ENCODE measurements at regions not wholly inside any gene's neighbourhood (a gene's known extent, or its start where the extent isn't known, plus 50 kb on each side); places are given as distances from the start of the nearest gene placed in this dataset.

- Histone ChIP-seq H3K27me3 (ENCODE audit: insufficient read depth) (no peaks in the 10 kb centered on the region), H2AFZ (ENCODE audit: low read depth) (no peak overlapping the region), H3K36me3 (replicated peaks in 1 of 2; ENCODE audit: control insufficient read depth in 1 of 2, insufficient read depth in 2 of 2, low read length in 1 of 2) (no peaks in the 10 kb centered on the region), H3K9ac (no peak overlapping the region), H3K79me2 (ENCODE audit: insufficient read depth) (no peaks in the 10 kb centered on the region), H3F3A (replicated peaks; ENCODE audit: insufficient read depth) (no peaks in the 10 kb centered on the region), H3K9me2 (no peaks in the 10 kb centered on the region), H3K4me3 (ENCODE audit: low read depth in 2 of 2, low read length in 1 of 2) (no peak overlapping the region), H3K4me1 (ENCODE audit: control insufficient read depth in 1 of 2, insufficient read depth in 2 of 2, low read depth in 1 of 2, low read length in 1 of 2) (no peaks in the 10 kb centered on the region; a peak in 1 of 4 replicates), H4K20me1 (ENCODE audit: insufficient read depth) (no peaks in the 10 kb centered on the region), H3K4me2 (no peak overlapping the region), H3K9me3 (no peaks in the 10 kb centered on the region), H3K27ac (ENCODE audit: low read depth in 2 of 2, low read length in 1 of 2) (no peak overlapping the region)
- TF ChIP-seq RAD21 (IDR thresholded peaks at IDR 0.05; ENCODE audit: low read length): no peak
- no peak for DNase-seq
- WGBS (ENCODE audit: low lambda C conversion rate): 44% methylated on average over 4 of the region's 4 CpGs
- CTCF ChIA-PET: interaction anchor here (0.7 to 1.4 kb wide), 2 partner anchors 23 to 284 kb away, joined by 3 to 5 read pairs; no protein-coding TSS in a partner anchor
- POLR2A ChIA-PET: no interaction called here
Observed at GRCh38 chr7:123273185-123273584, 73.4 kb upstream of the SLC13A1 start.

GRCh38 chr7:123271856-123272255, 72.1 kb upstream of the SLC13A1 start:
- Histone ChIP-seq H3K9me2 (no peaks in the 10 kb centered on the region), H3K79me2 (ENCODE audit: insufficient read depth) (no peaks in the 10 kb centered on the region), H3K4me1 (ENCODE audit: control insufficient read depth in 1 of 2, insufficient read depth in 2 of 2, low read depth in 1 of 2, low read length in 1 of 2) (no peaks in the 10 kb centered on the region; a peak in 1 of 4 replicates), H3K9ac (no peak overlapping the region), H4K20me1 (ENCODE audit: insufficient read depth) (no peaks in the 10 kb centered on the region), H3F3A (replicated peaks; ENCODE audit: insufficient read depth) (no peaks in the 10 kb centered on the region), H2AFZ (ENCODE audit: low read depth) (no peak overlapping the region), H3K4me3 (ENCODE audit: low read depth in 2 of 2, low read length in 1 of 2) (no peak overlapping the region), H3K4me2 (no peak overlapping the region), H3K36me3 (replicated peaks in 1 of 2; ENCODE audit: control insufficient read depth in 1 of 2, insufficient read depth in 2 of 2, low read length in 1 of 2) (no peaks in the 10 kb centered on the region), H3K9me3 (no peaks in the 10 kb centered on the region), H3K27me3 (ENCODE audit: insufficient read depth) (no peaks in the 10 kb centered on the region), H3K27ac (ENCODE audit: low read depth in 2 of 2, low read length in 1 of 2) (no peak overlapping the region)
- POLR2A ChIA-PET: no interaction called here
- CTCF ChIA-PET: no interaction called here
- no peak for DNase-seq
- WGBS (ENCODE audit: low lambda C conversion rate): 35% methylated on average over 2 of the region's 2 CpGs
- TF ChIP-seq JUND (IDR thresholded peaks at IDR 0.05) (no peak), ELF1 (IDR thresholded peaks at IDR 0.05) (no peak), FOXM1 (IDR thresholded peaks at IDR 0.05; ENCODE audit: low read depth) (no peak), TCF12 (IDR thresholded peaks at IDR 0.05) (no peak), USF2 (IDR thresholded peaks at IDR 0.05; ENCODE audit: borderline replicate concordance, low read depth, low read length) (no peak), RAD21 (IDR thresholded peaks at IDR 0.05; ENCODE audit: low read length) (no peak), NFIC (IDR thresholded peaks at IDR 0.05; ENCODE audit: borderline replicate concordance) (no peak), CHD2 (IDR thresholded peaks at IDR 0.05; ENCODE audit: low read length, partially characterized antibody) (no peak)

- H3K27ac ChIP-seq (ENCODE audit: low read depth in 2 of 2, low read length in 1 of 2): no peak overlapping the region
- no peak overlapping the region for H3K4me3 ChIP-seq (ENCODE audit: low read depth in 2 of 2, low read length in 1 of 2)
- H3F3A ChIP-seq (replicated peaks; ENCODE audit: insufficient read depth): no peaks in the 10 kb centered on the region
- H3K9ac ChIP-seq: no peak overlapping the region
- H4K20me1 ChIP-seq (ENCODE audit: insufficient read depth): no peaks in the 10 kb centered on the region
- DNase-seq: no peak
- no peaks in the 10 kb centered on the region for H3K27me3 ChIP-seq (ENCODE audit: insufficient read depth)
- no peaks in the 10 kb centered on the region for H3K36me3 ChIP-seq (replicated peaks in 1 of 2; ENCODE audit: control insufficient read depth in 1 of 2, insufficient read depth in 2 of 2, low read length in 1 of 2)
- ChIA-PET POLR2A (no interaction called here), CTCF (no interaction called here)
- no peak overlapping the region for H3K4me2 ChIP-seq
- no peak overlapping the region for H2AFZ ChIP-seq (ENCODE audit: low read depth)
- H3K79me2 ChIP-seq (ENCODE audit: insufficient read depth): no peaks in the 10 kb centered on the region
- H3K4me1 ChIP-seq (ENCODE audit: control insufficient read depth in 1 of 2, insufficient read depth in 2 of 2, low read depth in 1 of 2, low read length in 1 of 2): no peaks in the 10 kb centered on the region; a peak in 1 of 4 replicates
- TF ChIP-seq POLR2AphosphoS5 (IDR thresholded peaks at IDR 0.05; ENCODE audit: low read depth, low read length): no peak
- no peak for TF ChIP-seq MXI1 (IDR thresholded peaks at IDR 0.05; ENCODE audit: low read depth, low read length)
- no peak for TF ChIP-seq FOXM1 (IDR thresholded peaks at IDR 0.05; ENCODE audit: low read depth)
- no peak for TF ChIP-seq GABPA (IDR thresholded peaks at IDR 0.05; ENCODE audit: low read depth)
- TF ChIP-seq YY1 (IDR thresholded peaks at IDR 0.05; ENCODE audit: low read depth): no peak
- TF ChIP-seq CHD2 (IDR thresholded peaks at IDR 0.05; ENCODE audit: low read length, partially characterized antibody): no peak
- no peak for TF ChIP-seq ZBTB33 (IDR thresholded peaks at IDR 0.05; ENCODE audit: borderline replicate concordance, low read depth)
- H3K9me3 ChIP-seq: no peaks in the 10 kb centered on the region
- WGBS (ENCODE audit: low lambda C conversion rate): 10% methylated on average over 3 of the region's 3 CpGs
- H3K9me2 ChIP-seq: no peaks in the 10 kb centered on the region
Observed at GRCh38 chr7:123271231-123271630, 71.5 kb upstream of the SLC13A1 start.

Data from SK-N-SH (cell line).